ENCODE measurements at regions not wholly inside any gene's neighbourhood (a gene's known extent, or its start where the extent isn't known, plus 50 kb on each side); places are given as distances from the start of the nearest gene placed in this dataset.

GRCh38 chr5:24245821-24246220, 399.0 kb downstream of the CDH10 start:
- 4% methylated on average over 1 of the region's 1 CpG for WGBS (ENCODE audit: insufficient coverage, low coverage, missing lambda C conversion rate)
- TF ChIP-seq FOXP1 (CRISPR knock-in tag; IDR thresholded peaks at IDR 0.05) (no peak), MYBL2 (IDR thresholded peaks at IDR 0.05; ENCODE audit: low read depth) (no peak), MYBL2 (CRISPR knock-in tag; IDR thresholded peaks at IDR 0.05; ENCODE audit: borderline replicate concordance) (no peak), FOS (IDR thresholded peaks at IDR 0.05; ENCODE audit: extremely low read depth, insufficient read length) (no peak), ZNF707 (CRISPR knock-in tag; conservative IDR thresholded peaks at IDR 0.05) (no peak), PBX2 (CRISPR knock-in tag; IDR thresholded peaks at IDR 0.05; ENCODE audit: low read depth) (no peak), PBX2 (tag; conservative IDR thresholded peaks at IDR 0.05; ENCODE audit: low read depth) (no peak), PRPF4 (IDR thresholded peaks at IDR 0.05; ENCODE audit: insufficient read depth, low read depth, low read length, poor library complexity, severe bottlenecking) (no peak), POU5F1 (IDR thresholded peaks at IDR 0.05; ENCODE audit: borderline replicate concordance, low read depth, low read length, partially characterized antibody) (no peak), ZNF57 (CRISPR knock-in tag; IDR thresholded peaks at IDR 0.05) (no peak), HINFP (tag; conservative IDR thresholded peaks at IDR 0.05; ENCODE audit: low read depth) (no peak), ZNF324 (CRISPR knock-in tag; IDR thresholded peaks at IDR 0.05) (no peak)
- Histone ChIP-seq H3K79me2 (ENCODE audit: control insufficient read depth, insufficient read depth, low read length) (no peaks in the 10 kb centered on the region), H3K9me3 (replicated peaks; ENCODE audit: control insufficient read depth, insufficient read depth, low read depth, low read length) (no peaks in the 10 kb centered on the region), H3K9ac (ENCODE audit: insufficient read depth in 1 of 2, low read depth in 2 of 2, low read length in 2 of 2) (no peak overlapping the region), H2AFZ (ENCODE audit: low read depth, low read length) (no peak overlapping the region), H3K27me3 (ENCODE audit: control insufficient read depth in 2 of 2, insufficient read depth in 2 of 2, low read length in 2 of 2) (no peaks in the 10 kb centered on the region), H3K9me1 (ENCODE audit: control insufficient read depth, insufficient read depth, low read length) (no peaks in the 10 kb centered on the region), H3K27ac (ENCODE audit: extremely low read depth, low read depth, low read length) (no peak overlapping the region), H3K4me2 (ENCODE audit: insufficient read depth, low read length) (no peak overlapping the region), H3K4me1 (replicated peaks in 1 of 2; ENCODE audit: control insufficient read depth in 2 of 2, insufficient read depth in 2 of 2, low read length in 2 of 2) (no peaks in the 10 kb centered on the region), H3K36me3 (ENCODE audit: control insufficient read depth, insufficient read depth, low read length) (no peaks in the 10 kb centered on the region), H4K20me1 (replicated peaks; ENCODE audit: control insufficient read depth, insufficient read depth, low read length) (no peaks in the 10 kb centered on the region), H3K4me3 (no peak overlapping the region)
- FAIRE-seq (no peak), DNase-seq (ENCODE audit: extremely low read depth in 1 of 4, low spot score in 3 of 4) (no peak), ATAC-seq (no peak)
- in situ Hi-C loops (cut with MboI), result no loop called here
- ChIA-PET CTCF (ENCODE audit: low intra/inter-chr PET ratio) (no interaction called here), POLR2A (no interaction called here)
- intact Hi-C loops (cut with micrococcal nuclease), result no loop called here
- no TSS peak for BruUV-seq (replicated peaks)
